ENCODE measurements at regions not wholly inside any gene's neighbourhood (a gene's known extent, or its start where the extent isn't known, plus 50 kb on each side); places are given as distances from the start of the nearest gene placed in this dataset.

GRCh38 chrX:40414335-40414734, 166.4 kb upstream of the ATP6AP2 start:
- TF ChIP-seq CTCF (IDR thresholded peaks at IDR 0.05) (no peak), EP300 (IDR thresholded peaks at IDR 0.05) (no peak)

Data from suprapubic skin (tissue), 3 donors.